HepG2 (cell line): ENCODE measurements at regions not wholly inside any gene's neighbourhood (a gene's known extent, or its start where the extent isn't known, plus 50 kb on each side); places are given as distances from the start of the nearest gene placed in this dataset.

Experiments used
- CEBPG ChIP-seq: IDR thresholded peaks from 2 replicates; pipeline ENCODE4 v1.6.1; 2016
- HNRNPK ChIP-seq: fragments of 200-400 bp; formaldehyde crosslinking; IDR thresholded peaks from 2 replicates; pipeline ENCODE4 v1.6.1; 2018; ENCODE audit warnings: low read length, low read depth, moderate library complexity, mild to moderate bottlenecking; ENCODE audit not compliant: poor library complexity, severe bottlenecking
- ZNF235 ChIP-seq: sonication (generic); formaldehyde crosslinking; IDR thresholded peaks from 2 replicates; pipeline ENCODE4 v1.8.1; 2023; ENCODE audit warnings: mild to moderate bottlenecking, missing genetic modification reagents, borderline replicate concordance

- TF ChIP-seq HNRNPK, result no peak
- TF ChIP-seq ZNF235 (CRISPR knock-in tag), result no peak
- no peak for TF ChIP-seq CEBPG (CRISPR knock-in tag)
Observed at GRCh38 chr6:134680433-134680832, 269.5 kb downstream of the ALDH8A1 start.
